OCI-LY3 (cell line): ENCODE measurements at regions not wholly inside any gene's neighbourhood (a gene's known extent, or its start where the extent isn't known, plus 50 kb on each side); places are given as distances from the start of the nearest gene placed in this dataset.

Experiments used
- H2AFZ ChIP-seq: fragments of 200-600, 300-600 bp; shearing (Covaris generic); 2 replicates; pipeline ENCODE4 v1.6.0; 2014; ENCODE audit warnings: antibody characterized with exemption, low read depth, low read length
- H3K27ac ChIP-seq: fragments of 200-600, 300-600 bp; sonication (generic); 2 replicates; pipeline ENCODE4 v1.5.1; 2014; ENCODE audit warnings: mild to moderate bottlenecking, low read length, moderate library complexity, mixed read lengths
- H3K27me3 ChIP-seq: fragments of 200-600, 300-600 bp; sonication (generic); 2 replicates; pipeline ENCODE4 v1.6.1; 2014; ENCODE audit warnings: low read depth, low read length, mixed read lengths
- H3K36me3 ChIP-seq: fragments of 200-600, 300-600 bp; sonication (generic); replicated peaks from 2 replicates; pipeline ENCODE3; 2014; ENCODE audit warnings: low read depth, low read length, mixed read lengths
- H3K4me1 ChIP-seq: fragments of 300-600, 200-600 bp; sonication (generic); 2 replicates; pipeline ENCODE4 v1.6.1; 2014; ENCODE audit warnings: low read length, mixed read lengths
- H3K4me2 ChIP-seq: fragments of 200-600, 300-600 bp; sonication (generic); 2 replicates; pipeline ENCODE4 v1.6.1; 2014; ENCODE audit warnings: low read length, mixed read lengths
- H3K4me3 ChIP-seq: fragments of 300-600, 200-600 bp; sonication (generic); 2 replicates; pipeline ENCODE4 v1.5.1; 2014; ENCODE audit warnings: antibody characterized with exemption, mild to moderate bottlenecking, low read length, moderate library complexity
- H3K79me2 ChIP-seq: fragments of 300-600, 200-600 bp; shearing (Covaris generic); 2 replicates; pipeline ENCODE4 v1.6.1; 2014; ENCODE audit warnings: mild to moderate bottlenecking, low read length, mixed read lengths
- H3K9ac ChIP-seq: fragments of 300-600, 200-600 bp; shearing (Covaris generic); 2 replicates; pipeline ENCODE4 v1.6.0; 2014; ENCODE audit warnings: mild to moderate bottlenecking, low read length, moderate library complexity
- H3K9me3 ChIP-seq: fragments of 200-600, 300-600 bp; shearing (Covaris generic); 2 replicates; pipeline ENCODE4 v1.6.1; 2014; ENCODE audit warnings: low read length, mixed read lengths; ENCODE audit not compliant: insufficient read depth
- H4K20me1 ChIP-seq: fragments of 200-600, 300-600 bp; sonication (generic); 2 replicates; pipeline ENCODE4 v1.6.1; 2016; ENCODE audit warnings: low read length, mixed read lengths; ENCODE audit not compliant: insufficient read depth
- CTCF ChIP-seq: fragments of 200-600, 300-600 bp; sonication (generic); IDR thresholded peaks from 2 replicates; pipeline ENCODE4 v1.5.1; 2014; ENCODE audit warnings: antibody characterized with exemption, low read length, low read depth
- EZH2phosphoT487 ChIP-seq: fragments of 200-600 bp; shearing (Covaris generic); IDR thresholded peaks from 2 replicates; pipeline ENCODE4 v1.6.1; 2018; ENCODE audit warnings: antibody characterized with exemption, mixed run types, low read depth

GRCh38 chr22:47230741-47231140 is 468.3 kb downstream of the TBC1D22A start:
- no peaks in the 10 kb centered on the region for H3K79me2 ChIP-seq
- no peaks in the 10 kb centered on the region for H4K20me1 ChIP-seq
- TF ChIP-seq CTCF (no peak), EZH2phosphoT487 (no peak)
- no peaks in the 10 kb centered on the region for H3K36me3 ChIP-seq
- H3K9me3 ChIP-seq = peaks cover 15% of the 10 kb centered on the region; the same call in 1 of the 2 replicates
- H3K27ac ChIP-seq = no peak overlapping the region
- H3K4me1 ChIP-seq = no peaks in the 10 kb centered on the region
- no peak overlapping the region for H2AFZ ChIP-seq
- no peak overlapping the region for H3K4me3 ChIP-seq
- H3K9ac ChIP-seq = no peak overlapping the region
- peaks cover 12% of the 10 kb centered on the region for H3K27me3 ChIP-seq
- no peak overlapping the region for H3K4me2 ChIP-seq

- H3K4me3 ChIP-seq = no peak overlapping the region
- H3K9ac ChIP-seq = no peak overlapping the region
- no peaks in the 10 kb centered on the region for H3K79me2 ChIP-seq
- H2AFZ ChIP-seq = no peak overlapping the region
- H3K4me2 ChIP-seq = no peak overlapping the region
- TF ChIP-seq CTCF (no peak), EZH2phosphoT487 (no peak)
- H3K9me3 ChIP-seq = peaks cover 15% of the 10 kb centered on the region; the same call in 1 of the 2 replicates
- no peaks in the 10 kb centered on the region for H3K36me3 ChIP-seq
- H3K27me3 ChIP-seq = peaks cover 11% of the 10 kb centered on the region
- no peaks in the 10 kb centered on the region for H3K4me1 ChIP-seq
- no peaks in the 10 kb centered on the region for H4K20me1 ChIP-seq
- H3K27ac ChIP-seq = no peak overlapping the region
Observed at GRCh38 chr22:47230251-47230650, 467.8 kb downstream of the TBC1D22A start.

GRCh38 chr22:47228767-47229166 is 466.3 kb downstream of the TBC1D22A start:
- Histone ChIP-seq H3K27me3 (peaks cover 8% of the 10 kb centered on the region), H3K27ac (no peak overlapping the region), H3K36me3 (no peaks in the 10 kb centered on the region), H3K9ac (no peak overlapping the region), H3K4me2 (no peak overlapping the region), H3K9me3 (peaks cover 15% of the 10 kb centered on the region; the same call in 1 of the 2 replicates), H3K4me3 (no peak overlapping the region), H3K79me2 (no peaks in the 10 kb centered on the region), H4K20me1 (no peaks in the 10 kb centered on the region), H3K4me1 (no peaks in the 10 kb centered on the region), H2AFZ (no peak overlapping the region)
- TF ChIP-seq EZH2phosphoT487 = no peak
- no peak for TF ChIP-seq CTCF

DNA sequence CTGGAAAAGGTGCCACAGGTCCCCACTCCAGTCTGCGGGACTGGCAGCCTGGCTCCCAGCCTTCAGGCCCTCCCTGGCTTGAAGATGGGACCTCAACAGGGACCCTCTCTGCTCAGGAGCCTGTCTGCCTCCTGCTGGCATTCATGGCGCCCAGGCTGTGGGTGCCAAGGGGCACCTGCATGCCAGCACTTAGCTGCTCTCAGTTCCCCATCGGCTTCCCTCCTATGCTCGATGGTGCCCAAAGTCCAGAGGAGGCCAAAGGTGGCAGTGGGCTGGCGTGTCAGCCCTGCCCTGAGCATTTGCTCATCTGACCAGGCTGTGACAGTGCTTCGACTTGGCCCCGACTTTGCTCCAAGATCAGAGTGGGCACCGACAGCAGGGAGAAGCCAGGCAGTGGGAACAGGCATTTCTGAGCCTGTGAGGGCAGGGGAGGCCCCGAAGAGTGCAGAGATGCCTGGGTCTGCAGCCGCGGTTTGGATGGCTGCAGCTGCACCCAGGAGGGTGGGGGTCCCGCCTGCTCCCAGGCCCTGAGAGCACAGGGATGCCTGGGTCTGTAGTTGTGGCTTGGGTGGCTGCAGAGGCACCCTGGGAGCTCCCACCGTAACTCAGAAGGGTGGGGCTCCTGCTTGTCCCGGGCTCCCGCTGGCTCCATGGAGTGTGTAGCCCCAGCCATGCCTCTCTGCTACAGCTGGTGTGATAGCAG is 463.6 kb downstream of the TBC1D22A start:
- no peak for TF ChIP-seq EZH2phosphoT487
- no peak for TF ChIP-seq CTCF
- Histone ChIP-seq H4K20me1 (no peaks in the 10 kb centered on the region), H3K36me3 (no peaks in the 10 kb centered on the region), H3K4me1 (no peaks in the 10 kb centered on the region), H3K9ac (no peak overlapping the region), H3K79me2 (no peaks in the 10 kb centered on the region), H3K27me3 (peaks cover 8% of the 10 kb centered on the region), H3K4me3 (no peak overlapping the region), H3K27ac (no peak overlapping the region), H3K4me2 (no peak overlapping the region), H2AFZ (no peak overlapping the region), H3K9me3 (0 out of 2 replicates have a peak, but pooled peaks cover under 1% of the 10 kb centered on the region)
